Neural cell (in vitro differentiated cells): ENCODE measurements at regions not wholly inside any gene's neighbourhood (a gene's known extent, or its start where the extent isn't known, plus 50 kb on each side); places are given as distances from the start of the nearest gene placed in this dataset.

Experiments
- H2AFZ ChIP-seq: fragments of 200-600, 300-800 bp; sonication (generic), shearing (Covaris generic); 2 replicates; pipeline ENCODE4 v1.6.0; 2014; ENCODE audit warnings: low read depth, mild to moderate bottlenecking, antibody characterized with exemption, low read length, moderate library complexity
- H3F3A ChIP-seq: fragments of 200-600 bp; shearing (Covaris generic); 2 replicates; pipeline ENCODE4 v1.6.1; 2016; ENCODE audit warnings: mild to moderate bottlenecking, moderate library complexity, mixed read lengths, antibody characterized with exemption, low read length; ENCODE audit not compliant: insufficient read depth, poor library complexity, severe bottlenecking
- H3K27ac ChIP-seq: fragments of 200-600, 300-800 bp; sonication (generic), shearing (Covaris generic); 2 replicates; pipeline ENCODE4 v1.5.1; 2014; ENCODE audit warnings: mild to moderate bottlenecking, low read length, moderate library complexity
- H3K27me3 ChIP-seq: fragments of 300-800, 200-600 bp; sonication (generic), shearing (Covaris generic); 2 replicates; pipeline ENCODE4 v1.6.0; 2014; ENCODE audit warnings: mild to moderate bottlenecking, low read depth, low read length, moderate library complexity; ENCODE audit not compliant: insufficient read depth
- H3K36me3 ChIP-seq: fragments of 300-800, 200-600 bp; sonication (generic), shearing (Covaris generic); 2 replicates; pipeline ENCODE4 v1.5.1; 2014; ENCODE audit warnings: mild to moderate bottlenecking, antibody characterized with exemption, low read length, moderate library complexity; ENCODE audit not compliant: insufficient read depth
- H3K4me2 ChIP-seq: fragments of 300-800, 200-600 bp; sonication (generic), shearing (Covaris generic); 2 replicates; pipeline ENCODE4 v1.6.0; 2014; ENCODE audit warnings: mild to moderate bottlenecking, low read length
- H3K4me3 ChIP-seq: fragments of 300-800, 200-600 bp; sonication (generic), shearing (Covaris generic); 2 replicates; pipeline ENCODE4 v1.5.1; 2014; ENCODE audit warnings: mild to moderate bottlenecking, low read length, moderate library complexity
- H3K79me2 ChIP-seq: fragments of 200-600 bp; shearing (Covaris generic); replicated peaks from 2 replicates; pipeline ENCODE4 v1.6.0; 2014; ENCODE audit warnings: mild to moderate bottlenecking, low read length, moderate library complexity; ENCODE audit not compliant: insufficient read depth
- H3K9ac ChIP-seq: fragments of 300-800, 200-600 bp; sonication (generic), shearing (Covaris generic); 2 replicates; pipeline ENCODE4 v1.6.1; 2016; ENCODE audit warnings: mild to moderate bottlenecking, low read length, mixed read lengths
- H3K9me2 ChIP-seq: fragments of 200-600 bp; shearing (Covaris generic); 2 replicates; pipeline ENCODE4 v1.6.1; 2016; ENCODE audit warnings: mild to moderate bottlenecking, low read length, mixed read lengths; ENCODE audit not compliant: insufficient read depth
- H3K9me3 ChIP-seq: fragments of 200-600, 300-800 bp; sonication (generic), shearing (Covaris generic); 2 replicates; pipeline ENCODE4 v1.6.1; 2016; ENCODE audit warnings: mild to moderate bottlenecking, mixed run types, low read length, moderate library complexity, mixed read lengths
- H4K20me1 ChIP-seq: fragments of 200-600 bp; shearing (Covaris generic); 2 replicates; pipeline ENCODE4 v1.6.1; 2016; ENCODE audit warnings: mild to moderate bottlenecking, mixed run types; ENCODE audit not compliant: insufficient read depth
- CTCF ChIP-seq: fragments of 450-650 bp; IDR thresholded peaks from 2 replicates; pipeline ENCODE4 v1.5.1; 2014; ENCODE audit warnings: antibody characterized with exemption, mild to moderate bottlenecking, moderate library complexity; ENCODE audit not compliant: poor library complexity, severe bottlenecking
- EP300 ChIP-seq: fragments of 450-650 bp; conservative IDR thresholded peaks from 2 replicates; pipeline ENCODE4 v1.6.1; 2014; ENCODE audit warnings: antibody characterized with exemption, mild to moderate bottlenecking, moderate library complexity; ENCODE audit not compliant: poor library complexity, severe bottlenecking
- EZH2 ChIP-seq: fragments of 200-600, 300-800 bp; shearing (Covaris generic), sonication (generic); IDR thresholded peaks from 2 replicates; pipeline ENCODE4 v1.6.1; 2014; ENCODE audit warnings: antibody characterized with exemption, low read length, borderline replicate concordance, mild to moderate bottlenecking; ENCODE audit not compliant: insufficient read depth, poor library complexity, severe bottlenecking
- MXI1 ChIP-seq: fragments of 450-650 bp; conservative IDR thresholded peaks from 2 replicates; pipeline ENCODE4 v1.6.1; 2014; ENCODE audit warnings: antibody characterized with exemption, mild to moderate bottlenecking; ENCODE audit not compliant: poor library complexity, severe bottlenecking
- POLR2AphosphoS5 ChIP-seq: IDR thresholded peaks from 2 replicates; pipeline ENCODE4 v1.6.1; 2012
- RAD21 ChIP-seq: fragments of 450-650 bp; conservative IDR thresholded peaks from 2 replicates; pipeline ENCODE4 v1.6.1; 2014; ENCODE audit warnings: antibody characterized with exemption, mild to moderate bottlenecking, moderate library complexity
- REST ChIP-seq: IDR thresholded peaks from 2 replicates; pipeline ENCODE4 v1.6.1; 2012; ENCODE audit warnings: borderline replicate concordance
- SMC3 ChIP-seq: fragments of 450-650 bp; conservative IDR thresholded peaks from 2 replicates; pipeline ENCODE4 v1.6.1; 2014; ENCODE audit warnings: antibody characterized with exemption, mild to moderate bottlenecking, moderate library complexity; ENCODE audit not compliant: poor library complexity
- TAF1 ChIP-seq: IDR thresholded peaks from 2 replicates; pipeline ENCODE4 v1.6.1; 2012; ENCODE audit warnings: low read depth

GRCh38 chr9:74035786-74036185 is 461.3 kb upstream of the RORB start:
- Histone ChIP-seq H3K27ac (no peak overlapping the region), H3K27me3 (no peaks in the 10 kb centered on the region), H2AFZ (no peak overlapping the region), H4K20me1 (no peaks in the 10 kb centered on the region), H3K9me3 (no peaks in the 10 kb centered on the region), H3K36me3 (no peaks in the 10 kb centered on the region), H3K4me3 (no peak overlapping the region), H3K4me2 (no peak overlapping the region), H3K9ac (no peak overlapping the region), H3F3A (no peaks in the 10 kb centered on the region), H3K79me2 (no peaks in the 10 kb centered on the region), H3K9me2 (no peaks in the 10 kb centered on the region)
- TF ChIP-seq SMC3, result no peak
- TF ChIP-seq POLR2AphosphoS5, result no peak
- no peak for TF ChIP-seq EP300
- no peak for TF ChIP-seq EZH2
- no peak for TF ChIP-seq TAF1
- TF ChIP-seq MXI1, result no peak
- no peak for TF ChIP-seq REST
- no peak for TF ChIP-seq RAD21
- TF ChIP-seq CTCF, result no peak

GRCh38 chr9:74036549-74037231 is 460.4 kb upstream of the RORB start:
- no peaks in the 10 kb centered on the region for H3K9me2 ChIP-seq
- H3K27ac ChIP-seq, result no peak overlapping the region
- H3K79me2 ChIP-seq, result no peaks in the 10 kb centered on the region
- H3F3A ChIP-seq, result no peaks in the 10 kb centered on the region
- no peak overlapping the region for H2AFZ ChIP-seq
- H3K9ac ChIP-seq, result no peak overlapping the region
- H3K36me3 ChIP-seq, result no peaks in the 10 kb centered on the region
- H3K27me3 ChIP-seq, result no peaks in the 10 kb centered on the region
- no peaks in the 10 kb centered on the region for H3K9me3 ChIP-seq
- no peaks in the 10 kb centered on the region for H4K20me1 ChIP-seq
- H3K4me3 ChIP-seq, result no peak overlapping the region
- TF ChIP-seq SMC3 (no peak), POLR2AphosphoS5 (no peak), REST (no peak), TAF1 (no peak), CTCF (no peak), EZH2 (no peak), MXI1 (no peak), RAD21 (no peak)
- no peak overlapping the region for H3K4me2 ChIP-seq
